HepG2 (cell line): ENCODE measurements at regions not wholly inside any gene's neighbourhood (a gene's known extent, or its start where the extent isn't known, plus 50 kb on each side); places are given as distances from the start of the nearest gene placed in this dataset.

Experiments used
- ATAC-seq: fragments of 200-7000 bp; cut with Tn5 transposase; 3 replicates; pipeline ENCODE4 v1.9.1; 2020; ENCODE audit warnings: mild to moderate bottlenecking, moderate library complexity
- BruUV-seq: library from RNA; stranded (reverse); fragments of 400-500 nt; replicated peaks from 2 replicates; lab custom pipeline; 2021; lab: Mats Ljungman, UMichigan
- CTCF ChIA-PET: fragments of 300-600 bp; formaldehyde crosslinking; extraction: SDS; loops from one replicate; lab custom pipeline; 2021; ENCODE audit warnings: low total read pairs, inconsistent platforms, low intra/inter-chr PET ratio; lab: Yijun Ruan, JAX
- POLR2A ChIA-PET: fragments of 350-600 bp; sonication (Branson Sonifier 250); formaldehyde crosslinking; loops from one replicate; lab custom pipeline; 2020; ENCODE audit warnings: antibody characterized with exemption, inconsistent platforms; lab: Yijun Ruan, JAX
- DNase-seq: peaks from one replicate; pipeline ENCODE4 v3.0.0-alpha.2; 2015; ENCODE audit warnings: low spot score
- FAIRE-seq: peaks from 3 replicates; lab custom pipeline; 2011; peaks lifted over from hg19 to GRCh38; lab: Jason Lieb, UNC
- H2AFZ ChIP-seq: one replicate; pipeline ENCODE4 v1.6.1; 2011; ENCODE audit warnings: low read length, inconsistent platforms
- H3K27ac ChIP-seq: fragments of 300-600 bp; 3 replicates; pipeline ENCODE4 v1.8.0; 2011; ENCODE audit warnings: mixed run types, mild to moderate bottlenecking, mixed read lengths, low read length, inconsistent platforms; ENCODE audit not compliant: insufficient read depth; ENCODE audit errors: extremely low read length
- H3K27me3 ChIP-seq, 2 experiments: fragments of 200-600 bp in 1 of 2; 2 replicates in 1 of 2; 3 replicates in 1 of 2; pipeline versions ENCODE4 v1.6.0 to v1.8.0; 2011; ENCODE audit warnings: low read length in 2 of 2, mild to moderate bottlenecking in 2 of 2, moderate library complexity in 2 of 2, inconsistent platforms in 1 of 2; ENCODE audit not compliant: insufficient read depth in 2 of 2, control insufficient read depth in 1 of 2
- H3K36me3 ChIP-seq, 2 experiments: fragments of 200-600 bp in 1 of 2; replicated peaks in 1 of 2; 2 replicates in 1 of 2; 3 replicates in 1 of 2; pipeline versions ENCODE4 v1.5.1 to v1.8.0; 2011; ENCODE audit warnings: low read length in 2 of 2, inconsistent platforms in 1 of 2; ENCODE audit not compliant: insufficient read depth in 2 of 2, control insufficient read depth in 1 of 2
- H3K4me1 ChIP-seq: 2 replicates; pipeline ENCODE4 v1.5.1; 2012; ENCODE audit warnings: low read length, inconsistent platforms; ENCODE audit not compliant: insufficient read depth
- H3K4me2 ChIP-seq: 2 replicates; pipeline ENCODE4 v1.6.0; 2011; ENCODE audit warnings: low read depth, low read length, inconsistent platforms
- H3K4me3 ChIP-seq, 3 experiments: fragments of 200-600 bp in 1 of 3; sonication (generic), shearing (Covaris generic) in 1 of 3; replicated peaks in 1 of 3; 2 replicates each; pipeline ENCODE4 v1.5.1; 2011 to 2016; ENCODE audit warnings: low read length in 3 of 3, inconsistent platforms in 2 of 3, low read depth in 2 of 3, mild to moderate bottlenecking in 2 of 3, control low read depth in 1 of 3, mixed read lengths in 1 of 3; ENCODE audit not compliant: insufficient read depth in 1 of 3
- H3K79me2 ChIP-seq: one replicate; pipeline ENCODE4 v1.6.1; 2011; ENCODE audit warnings: low read length, inconsistent platforms; ENCODE audit not compliant: insufficient read depth
- H3K9ac ChIP-seq: 2 replicates; pipeline ENCODE4 v1.6.0; 2011; ENCODE audit warnings: mild to moderate bottlenecking, low read depth, low read length, inconsistent platforms; ENCODE audit not compliant: insufficient read depth
- H3K9me3 ChIP-seq: 2 replicates; pipeline ENCODE4 v1.5.1; 2012; ENCODE audit warnings: mild to moderate bottlenecking, low read length
- H4K20me1 ChIP-seq: 2 replicates; pipeline ENCODE4 v1.6.0; 2011; ENCODE audit warnings: inconsistent platforms, mild to moderate bottlenecking, low read length, moderate library complexity; ENCODE audit not compliant: insufficient read depth
- ATAD3A ChIP-seq: sonication (generic); formaldehyde crosslinking; IDR thresholded peaks from 2 replicates; pipeline ENCODE4 v1.4.0; 2020; ENCODE audit warnings: missing genetic modification reagents
- ATF7-NPFF ChIP-seq: sonication (generic); formaldehyde crosslinking; IDR thresholded peaks from 2 replicates; pipeline ENCODE4 v1.8.1; 2023; ENCODE audit warnings: mild to moderate bottlenecking, low read depth, missing genetic modification reagents, moderate library complexity
- CAMTA2 ChIP-seq: sonication (generic); formaldehyde crosslinking; IDR thresholded peaks from 2 replicates; pipeline ENCODE4 v1.4.0; 2020; ENCODE audit warnings: mild to moderate bottlenecking, missing genetic modification reagents, borderline replicate concordance
- ETV6 ChIP-seq: sonication (generic); formaldehyde crosslinking; conservative IDR thresholded peaks from 2 replicates; pipeline ENCODE4 v1.4.0; 2020; ENCODE audit warnings: missing genetic modification reagents
- FOXJ3 ChIP-seq: sonication (generic); formaldehyde crosslinking; IDR thresholded peaks from 2 replicates; pipeline ENCODE4 v1.4.0; 2020; ENCODE audit warnings: missing genetic modification reagents, mild to moderate bottlenecking, borderline replicate concordance
- HNRNPH1 ChIP-seq: fragments of 200-400 bp; formaldehyde crosslinking; optimal IDR thresholded peaks from 2 replicates; pipeline ENCODE3; 2017; ENCODE audit warnings: mild to moderate bottlenecking, low read depth, low read length
- HOXA9 ChIP-seq: sonication (generic); formaldehyde crosslinking; IDR thresholded peaks from 2 replicates; pipeline ENCODE4 v1.8.1; 2022; ENCODE audit warnings: missing genetic modification reagents, mild to moderate bottlenecking, moderate library complexity, borderline replicate concordance
- KLF6 ChIP-seq: IDR thresholded peaks from 2 replicates; pipeline ENCODE4 v1.8.0; 2016; ENCODE audit warnings: missing biosample characterization, missing genetic modification reagents
- POGZ ChIP-seq: sonication (generic); formaldehyde crosslinking; IDR thresholded peaks from 2 replicates; pipeline ENCODE4 v1.4.0; 2020; ENCODE audit warnings: mild to moderate bottlenecking, missing genetic modification reagents
- RFX3 ChIP-seq: IDR thresholded peaks from 2 replicates; pipeline ENCODE4 v1.6.1; 2016; ENCODE audit warnings: missing biosample characterization, missing genetic modification reagents
- SIN3B ChIP-seq: fragments of 150-350 bp; IDR thresholded peaks from 2 replicates; pipeline ENCODE4 v1.6.1; 2014; ENCODE audit warnings: low read length
- SP2 ChIP-seq: sonication (generic); formaldehyde crosslinking; IDR thresholded peaks from 2 replicates; pipeline ENCODE4 v1.5.1; 2020; ENCODE audit warnings: mild to moderate bottlenecking, missing genetic modification reagents
- TEAD2 ChIP-seq: sonication (generic); formaldehyde crosslinking; IDR thresholded peaks from 2 replicates; pipeline ENCODE4 v1.9.0; 2021; ENCODE audit warnings: missing genetic modification reagents
- ZBTB49 ChIP-seq: sonication (generic); formaldehyde crosslinking; IDR thresholded peaks from 2 replicates; pipeline ENCODE4 v1.4.0; 2020; ENCODE audit warnings: missing genetic modification reagents, borderline replicate concordance
- ZNF124 ChIP-seq: sonication (generic); formaldehyde crosslinking; IDR thresholded peaks from 2 replicates; pipeline ENCODE4 v1.4.0; 2020; ENCODE audit warnings: missing genetic modification reagents
- ZNF232 ChIP-seq: sonication (generic); formaldehyde crosslinking; IDR thresholded peaks from 2 replicates; pipeline ENCODE4 v1.4.0; 2020; ENCODE audit warnings: missing genetic modification reagents, borderline replicate concordance
- WGBS: methylation state at CpG from one replicate; pipeline ENCODE4 v1.1.6; 2017; ENCODE audit warnings: low lambda C conversion rate; 5-methylcytosine and 5-hydroxymethylcytosine counted together
- in situ Hi-C: cut with HindIII; loops from 2 replicates; pipeline ENCODE4 v1.10.0; 2017; ENCODE audit warnings: low pct_unique_long_range_greater_than_20kb; ENCODE audit not compliant: extremely low pct_ligation_motif_present
- intact Hi-C: fragments of 100-400 bp; cut with micrococcal nuclease; formaldehyde crosslinking; loops from one replicate; pipeline ENCODE4 v1.10.0; 2022; ENCODE audit not compliant: unreplicated experiment
- TF ChIP-seq, protein P1 (sequence below): IDR thresholded peaks from 2 replicates; pipeline ENCODE4 v1.6.1; 2016; ENCODE audit warnings: missing compliant biosample characterization, missing genetic modification reagents, borderline replicate concordance
- TF ChIP-seq, protein P2 (sequence below): IDR thresholded peaks from 2 replicates; pipeline ENCODE4 v1.6.1; 2012; ENCODE audit warnings: inconsistent platforms
- TF ChIP-seq, protein P3 (sequence below): sonication (generic); formaldehyde crosslinking; IDR thresholded peaks from 2 replicates; pipeline ENCODE4 v1.8.0; 2022; ENCODE audit warnings: mild to moderate bottlenecking, missing genetic modification reagents, moderate library complexity

GRCh38 chr2:234863043-234863934, 88.5 kb upstream of the SH3BP4 start:
- Histone ChIP-seq H3K4me2 (peak overlapping the region; percentile 48), H3K9ac (peak overlapping the region; percentile 57), H3K27ac (peak overlapping the region; percentile 88), H4K20me1 (no peaks in the 10 kb centered on the region), H3K4me1 (peaks cover 96% of the 10 kb centered on the region), H2AFZ (no peak overlapping the region), H3K36me3 (no peaks in the 10 kb centered on the region), H3K79me2 (no peaks in the 10 kb centered on the region), H3K27me3 (no peaks in the 10 kb centered on the region), H3K4me3 (no peak overlapping the region), H3K9me3 (peaks cover 11% of the 10 kb centered on the region; the same call in 1 of the 2 replicates)
- CTCF ChIA-PET, result no interaction called here
- WGBS, result 26% methylated on average over 17 of the region's 17 CpGs
- intact Hi-C loops (loop anchor here (2.0 to 5.0 kb wide), 2 partner anchors 16 to 176 kb away; no protein-coding TSS in a partner anchor), in situ Hi-C loops (no loop called here)
- peak; percentile 88 for DNase-seq
- ATAC-seq, result peak; percentile 79
- FAIRE-seq, result peak; percentile 84
- POLR2A ChIA-PET, result interaction anchor here (0.8 to 4.1 kb wide), 13 partner anchors 11 to 189 kb away, joined by 3 to 38 read pairs (median 6); no protein-coding TSS in a partner anchor
- TSS peak; percentile 55 for BruUV-seq
- TF ChIP-seq CAMTA2 (no peak), TEAD2 (CRISPR knock-in tag) (no peak), RFX3 (CRISPR knock-in tag) (no peak), FOXJ3 (CRISPR knock-in tag) (no peak), SIN3B (no peak), ATAD3A (no peak), HNRNPH1 (no peak), ZBTB49 (CRISPR knock-in tag) (no peak), ATF7-NPFF (CRISPR knock-in tag) (no peak; the same call in 1 of the 2 replicates), POGZ (peak; percentile 84; the same call in 1 of the 2 replicates), ETV6 (CRISPR knock-in tag) (no peak), HOXA9 (CRISPR knock-in tag) (no peak), ZNF232 (CRISPR knock-in tag) (0 out of 2 replicates have a peak, but pooled peaks have one; percentile 60), SP2 (CRISPR knock-in tag) (no peak), KLF6 (CRISPR knock-in tag) (no peak), ZNF124 (peak; percentile 30)
- TF ChIP-seq, protein P1, sequence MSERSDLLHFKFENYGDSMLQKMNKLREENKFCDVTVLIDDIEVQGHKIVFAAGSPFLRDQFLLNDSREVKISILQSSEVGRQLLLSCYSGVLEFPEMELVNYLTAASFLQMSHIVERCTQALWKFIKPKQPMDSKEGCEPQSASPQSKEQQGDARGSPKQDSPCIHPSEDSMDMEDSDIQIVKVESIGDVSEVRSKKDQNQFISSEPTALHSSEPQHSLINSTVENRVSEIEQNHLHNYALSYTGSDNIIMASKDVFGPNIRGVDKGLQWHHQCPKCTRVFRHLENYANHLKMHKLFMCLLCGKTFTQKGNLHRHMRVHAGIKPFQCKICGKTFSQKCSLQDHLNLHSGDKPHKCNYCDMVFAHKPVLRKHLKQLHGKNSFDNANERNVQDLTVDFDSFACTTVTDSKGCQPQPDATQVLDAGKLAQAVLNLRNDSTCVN (CRISPR knock-in tag), result peak; percentile 61
- TF ChIP-seq, protein P2, sequence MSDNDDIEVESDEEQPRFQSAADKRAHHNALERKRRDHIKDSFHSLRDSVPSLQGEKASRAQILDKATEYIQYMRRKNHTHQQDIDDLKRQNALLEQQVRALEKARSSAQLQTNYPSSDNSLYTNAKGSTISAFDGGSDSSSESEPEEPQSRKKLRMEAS, result peak; percentile 82
- TF ChIP-seq, protein P3, sequence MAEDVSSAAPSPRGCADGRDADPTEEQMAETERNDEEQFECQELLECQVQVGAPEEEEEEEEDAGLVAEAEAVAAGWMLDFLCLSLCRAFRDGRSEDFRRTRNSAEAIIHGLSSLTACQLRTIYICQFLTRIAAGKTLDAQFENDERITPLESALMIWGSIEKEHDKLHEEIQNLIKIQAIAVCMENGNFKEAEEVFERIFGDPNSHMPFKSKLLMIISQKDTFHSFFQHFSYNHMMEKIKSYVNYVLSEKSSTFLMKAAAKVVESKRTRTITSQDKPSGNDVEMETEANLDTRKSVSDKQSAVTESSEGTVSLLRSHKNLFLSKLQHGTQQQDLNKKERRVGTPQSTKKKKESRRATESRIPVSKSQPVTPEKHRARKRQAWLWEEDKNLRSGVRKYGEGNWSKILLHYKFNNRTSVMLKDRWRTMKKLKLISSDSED, result no peak
